ENCODE measurements at regions not wholly inside any gene's neighbourhood (a gene's known extent, or its start where the extent isn't known, plus 50 kb on each side); places are given as distances from the start of the nearest gene placed in this dataset.
"Not testable (repeated sequence)": the region's sequence is repeated elsewhere in the genome, so short reads cannot be mapped to it uniquely, and the experiment has no call there.

- intact Hi-C loops (cut with DNase I; ENCODE audit: low total_unique reads): no loop called here
- Histone ChIP-seq H3K36me3 (no peaks in the 10 kb centered on the region), H3K9me3 (no peaks in the 10 kb centered on the region), H3K4me1 (peaks cover 0 to 9% (median 0%) of the 10 kb centered on the region in 6 donors), H3K27ac (no peak overlapping the region), H3K4me3 (no peak overlapping the region), H3K27me3 (replicated peaks in 1 of 7) (no peaks in the 10 kb centered on the region)
- no peak for TF ChIP-seq POLR2A (IDR thresholded peaks at IDR 0.05)
- no peak for TF ChIP-seq CTCF (IDR thresholded peaks at IDR 0.05 in 8 of 11, conservative IDR thresholded peaks at IDR 0.05 in 3 of 11)
- no peak for TF ChIP-seq POLR2AphosphoS5 (IDR thresholded peaks at IDR 0.05)
- WGBS, 5 donors: 41 to 52% (median 42%) methylated on average over 2 of the region's 2 CpGs
- DNase-seq: no peak
These were observed 645.9 kb upstream of the KCNMB2 start for GRCh38 chr3:177890359-177890683.

GRCh38 chr3:177891569-177891968 is 644.7 kb upstream of the KCNMB2 start:
- H3K4me3 ChIP-seq; H3K4me1 ChIP-seq; H3K36me3 ChIP-seq; H3K27me3 ChIP-seq (replicated peaks in 1 of 7); H3K27ac ChIP-seq; DNase-seq; intact Hi-C loops (cut with DNase I; ENCODE audit: low total_unique reads); H3K9me3 ChIP-seq: not testable (repeated sequence)
- 92 to 100% (median 98%) methylated on average over 11 to 24 of the region's 29 CpGs; no CpG with 5 or more reads in 1 of the 5 donors for WGBS, 5 donors

- H3K27ac ChIP-seq: peak overlapping the region in 3 of 8 donors; percentile 13 to 50 (median 35)
- WGBS, 5 donors: 66 to 79% (median 71%) methylated on average over 2 of the region's 2 CpGs
- H3K36me3 ChIP-seq: no peaks in the 10 kb centered on the region
- TF ChIP-seq POLR2AphosphoS5 (IDR thresholded peaks at IDR 0.05) (no peak), CTCF (IDR thresholded peaks at IDR 0.05 in 8 of 11, conservative IDR thresholded peaks at IDR 0.05 in 3 of 11) (peak in 4 of 11 experiments; percentile 10 to 43 (median 32))
- H3K9me3 ChIP-seq: peaks cover 0 to 19% (median 15%) of the 10 kb centered on the region in 8 donors
- intact Hi-C loops (cut with DNase I; ENCODE audit: low total_unique reads): no loop called here
- H3K4me3 ChIP-seq: no peak overlapping the region
- no peak for DNase-seq
- no peaks in the 10 kb centered on the region for H3K27me3 ChIP-seq (replicated peaks in 1 of 7)
- H3K4me1 ChIP-seq: peaks cover 0 to 9% (median 0%) of the 10 kb centered on the region in 6 donors
These were observed 642.9 kb upstream of the KCNMB2 start for GRCh38 chr3:177893331-177893730.

GRCh38 chr3:177894081-177894728 is 642.0 kb upstream of the KCNMB2 start:
- WGBS, 5 donors: 72 to 78% (median 74%) methylated on average over 5 of the region's 5 CpGs

More at GRCh38 chr3:177894081-177894728, 642.0 kb upstream of the KCNMB2 start:
- H3K9me3 ChIP-seq: peaks cover 0 to 28% (median 23%) of the 10 kb centered on the region in 8 donors
- intact Hi-C loops (cut with DNase I; ENCODE audit: low total_unique reads): no loop called here
- H3K36me3 ChIP-seq: no peaks in the 10 kb centered on the region
- no peak overlapping the region for H3K4me3 ChIP-seq
- TF ChIP-seq POLR2A (IDR thresholded peaks at IDR 0.05) (no peak), POLR2AphosphoS5 (IDR thresholded peaks at IDR 0.05) (no peak), CTCF (IDR thresholded peaks at IDR 0.05 in 8 of 11, conservative IDR thresholded peaks at IDR 0.05 in 3 of 11) (no peak)
- H3K27ac ChIP-seq: peak overlapping the region in 3 of 8 donors; percentile 13 to 50 (median 35)
- H3K4me1 ChIP-seq: peaks cover 0 to 9% (median 0%) of the 10 kb centered on the region in 6 donors
- DNase-seq: no peak
- H3K27me3 ChIP-seq (replicated peaks in 1 of 7): no peaks in the 10 kb centered on the region

Measured in spleen (tissue), 11 donors.